Muscle of leg (tissue), 3 donors: ENCODE measurements at regions not wholly inside any gene's neighbourhood (a gene's known extent, or its start where the extent isn't known, plus 50 kb on each side); places are given as distances from the start of the nearest gene placed in this dataset.

Experiments used
- DNase-seq: peaks from one replicate; pipeline ENCODE4 v3.0.0; 2013
- H3K27ac ChIP-seq: one replicate; pipeline ENCODE4 v1.5.1; 2013; ENCODE audit warnings: mild to moderate bottlenecking, low read length, control low read depth
- H3K27me3 ChIP-seq: one replicate; pipeline ENCODE4 v1.6.1; 2013; ENCODE audit warnings: low read length; ENCODE audit not compliant: control insufficient read depth, insufficient read depth
- H3K36me3 ChIP-seq: one replicate; pipeline ENCODE4 v1.6.1; 2013; ENCODE audit warnings: low read length; ENCODE audit not compliant: control insufficient read depth, insufficient read depth
- H3K4me1 ChIP-seq: one replicate; pipeline ENCODE4 v1.6.1; 2013; ENCODE audit warnings: low read length; ENCODE audit not compliant: control insufficient read depth, insufficient read depth
- H3K4me3 ChIP-seq: one replicate; pipeline ENCODE4 v1.5.1; 2013; ENCODE audit warnings: low read length, control low read depth
- H3K9me3 ChIP-seq: replicated peaks from 2 replicates; pipeline ENCODE4 v1.6.1; 2013; ENCODE audit warnings: low read depth, low read length; ENCODE audit not compliant: control insufficient read depth
- WGBS: methylation state at CpG from one replicate; pipeline ENCODE4 v1.1.5; 2013; ENCODE audit warnings: missing lambda C conversion rate; ENCODE audit not compliant: insufficient coverage; 5-methylcytosine and 5-hydroxymethylcytosine counted together

GRCh38 chr7:25953859-25954258 lies 198.1 kb upstream of the NFE2L3 start:
- Histone ChIP-seq H3K27ac (no peak overlapping the region), H3K9me3 (no peaks in the 10 kb centered on the region), H3K36me3 (no peaks in the 10 kb centered on the region), H3K4me1 (peaks cover 17% of the 10 kb centered on the region), H3K4me3 (no peak overlapping the region), H3K27me3 (peaks cover 10% of the 10 kb centered on the region)
- WGBS, result 100% methylated on average over 1 of the region's 1 CpG
- DNase-seq, result no peak

- DNase-seq, result no peak
- no peak overlapping the region for H3K27ac ChIP-seq
- peaks cover 16% of the 10 kb centered on the region for H3K4me1 ChIP-seq
- peaks cover 10% of the 10 kb centered on the region for H3K27me3 ChIP-seq
- H3K4me3 ChIP-seq, result no peak overlapping the region
- H3K9me3 ChIP-seq, result no peaks in the 10 kb centered on the region
- WGBS, result 100% methylated on average over 3 of the region's 3 CpGs
- H3K36me3 ChIP-seq, result no peaks in the 10 kb centered on the region
Observed at GRCh38 chr7:25954395-25954794, 197.6 kb upstream of the NFE2L3 start.

GRCh38 chr7:25959168-25959734 lies 192.7 kb upstream of the NFE2L3 start:
- no peaks in the 10 kb centered on the region for H3K9me3 ChIP-seq
- 60% methylated on average over 1 of the region's 5 CpGs for WGBS
- H3K27ac ChIP-seq, result no peak overlapping the region
- no peak for DNase-seq
- H3K4me3 ChIP-seq, result no peak overlapping the region
- no peaks in the 10 kb centered on the region for H3K4me1 ChIP-seq
- H3K27me3 ChIP-seq, result peaks cover 4% of the 10 kb centered on the region
- H3K36me3 ChIP-seq, result no peaks in the 10 kb centered on the region

GRCh38 chr7:25963733-25964132 lies 188.3 kb upstream of the NFE2L3 start:
- Histone ChIP-seq H3K27me3 (peaks cover 6% of the 10 kb centered on the region), H3K4me1 (peaks cover 21% of the 10 kb centered on the region), H3K36me3 (no peaks in the 10 kb centered on the region), H3K9me3 (no peaks in the 10 kb centered on the region), H3K4me3 (no peak overlapping the region), H3K27ac (no peak overlapping the region)
- WGBS, result no CpG with 5 or more reads among the region's 3 CpGs
- no peak for DNase-seq

- no peak overlapping the region for H3K27ac ChIP-seq
- DNase-seq, result no peak
- H3K27me3 ChIP-seq, result peaks cover 6% of the 10 kb centered on the region
- H3K4me1 ChIP-seq, result peaks cover 26% of the 10 kb centered on the region
- no peaks in the 10 kb centered on the region for H3K36me3 ChIP-seq
- H3K4me3 ChIP-seq, result no peak overlapping the region
- H3K9me3 ChIP-seq, result no peaks in the 10 kb centered on the region
- 52% methylated on average over 2 of the region's 6 CpGs for WGBS
Observed at GRCh38 chr7:25964483-25964991, 187.5 kb upstream of the NFE2L3 start.

GRCh38 chr7:25965405-25966123 lies 186.4 kb upstream of the NFE2L3 start:
- no CpG with 5 or more reads among the region's 6 CpGs for WGBS
- no peaks in the 10 kb centered on the region for H3K36me3 ChIP-seq
- H3K4me3 ChIP-seq, result no peak overlapping the region
- H3K27me3 ChIP-seq, result peaks cover 4% of the 10 kb centered on the region
- H3K9me3 ChIP-seq, result no peaks in the 10 kb centered on the region
- DNase-seq, result no peak
- H3K4me1 ChIP-seq, result peaks cover 29% of the 10 kb centered on the region
- H3K27ac ChIP-seq, result no peak overlapping the region

GRCh38 chr7:25966469-25966868 lies 185.5 kb upstream of the NFE2L3 start:
- no peaks in the 10 kb centered on the region for H3K36me3 ChIP-seq
- peaks cover 2% of the 10 kb centered on the region for H3K27me3 ChIP-seq
- H3K4me1 ChIP-seq, result peaks cover 30% of the 10 kb centered on the region
- DNase-seq, result no peak
- no peaks in the 10 kb centered on the region for H3K9me3 ChIP-seq
- no peak overlapping the region for H3K27ac ChIP-seq
- no peak overlapping the region for H3K4me3 ChIP-seq

GRCh38 chr7:25967278-25968204 lies 184.5 kb upstream of the NFE2L3 start:
- peaks cover 2% of the 10 kb centered on the region for H3K27me3 ChIP-seq

GRCh38 chr7:25968205-25968993 lies 183.6 kb upstream of the NFE2L3 start:
- H3K27ac ChIP-seq, result peak overlapping the region; percentile 78
- no peak overlapping the region for H3K4me3 ChIP-seq
- DNase-seq, result peak; percentile 71
- 86% methylated on average over 21 of the region's 24 CpGs for WGBS
- H3K4me1 ChIP-seq, result peaks cover 30% of the 10 kb centered on the region
- no peaks in the 10 kb centered on the region for H3K9me3 ChIP-seq
- H3K27me3 ChIP-seq, result peaks cover 2% of the 10 kb centered on the region
- H3K36me3 ChIP-seq, result no peaks in the 10 kb centered on the region

More at GRCh38 chr7:25967278-25968204, 184.5 kb upstream of the NFE2L3 start:
- H3K9me3 ChIP-seq, result no peaks in the 10 kb centered on the region
- H3K27ac ChIP-seq, result peak overlapping the region; percentile 78
- peaks cover 30% of the 10 kb centered on the region for H3K4me1 ChIP-seq
- no peaks in the 10 kb centered on the region for H3K36me3 ChIP-seq
- H3K4me3 ChIP-seq, result no peak overlapping the region
- 53% methylated on average over 3 of the region's 4 CpGs for WGBS
- DNase-seq, result peak; percentile 59
